Common myeloid progenitor, CD34-positive (primary cell): ENCODE measurements at regions not wholly inside any gene's neighbourhood (a gene's known extent, or its start where the extent isn't known, plus 50 kb on each side); places are given as distances from the start of the nearest gene placed in this dataset.

Experiments used
- CTCF ChIA-PET: fragments of 350-600 bp; sonication (Branson Sonifier 250); formaldehyde crosslinking; loops from one replicate; lab custom pipeline; 2021; ENCODE audit warnings: antibody characterized with exemption; lab: Charles Lee
- POLR2A ChIA-PET: fragments of 350-600 bp; sonication (Branson Sonifier 250); formaldehyde crosslinking; loops from one replicate; lab custom pipeline; 2021; ENCODE audit warnings: antibody characterized with exemption; lab: Charles Lee
- DNase-seq, 3 donors: peaks; one replicate each; pipeline versions ENCODE4 v3.0.0 to v3.0.0-alpha.2; 2013
- H3K27ac ChIP-seq, 2 experiments: 1 replicate in 1 of 2; 2 replicates in 1 of 2; pipeline ENCODE4 v1.7.0; 2013; ENCODE audit warnings: inconsistent platforms in 2 of 2, low read length in 2 of 2, mild to moderate bottlenecking in 2 of 2, low read depth in 1 of 2, moderate library complexity in 1 of 2; ENCODE audit not compliant: severe bottlenecking in 2 of 2, insufficient read depth in 1 of 2, poor library complexity in 1 of 2
- H3K27me3 ChIP-seq, 5 experiments: replicated peaks in 2 of 5; 1 replicate in 3 of 5; 2 replicates in 2 of 5; pipeline versions ENCODE4 v1.6.1 to v1.7.0; 2013; ENCODE audit warnings: low read length in 4 of 5, mild to moderate bottlenecking in 2 of 5, moderate library complexity in 2 of 5, inconsistent platforms in 1 of 5; ENCODE audit not compliant: insufficient read depth in 5 of 5, control insufficient read depth in 4 of 5
- H3K36me3 ChIP-seq, 4 experiments: 1 replicate in 2 of 4; 2 replicates in 2 of 4; pipeline versions ENCODE4 v1.6.1 to v1.7.0; 2013; ENCODE audit warnings: low read length in 3 of 4, control low read depth in 1 of 4, mild to moderate bottlenecking in 1 of 4; ENCODE audit not compliant: control insufficient read depth in 4 of 4, insufficient read depth in 4 of 4
- H3K4me1 ChIP-seq, 4 experiments: 1 replicate in 3 of 4; 2 replicates in 1 of 4; pipeline versions ENCODE4 v1.6.1 to v1.7.1; 2013; ENCODE audit warnings: low read length in 3 of 4, mild to moderate bottlenecking in 3 of 4, control low read depth in 1 of 4, inconsistent platforms in 1 of 4, moderate library complexity in 1 of 4; ENCODE audit not compliant: control insufficient read depth in 4 of 4, insufficient read depth in 4 of 4; ENCODE audit errors: control extremely low read depth in 1 of 4
- H3K4me3 ChIP-seq, 7 experiments: 1 replicate in 4 of 7; 2 replicates in 3 of 7; pipeline versions ENCODE4 v1.5.1 to v1.7.0; 2013; ENCODE audit warnings: mild to moderate bottlenecking in 7 of 7, low read length in 6 of 7, moderate library complexity in 6 of 7, inconsistent platforms in 2 of 7, low read depth in 2 of 7, control low read depth in 1 of 7; ENCODE audit not compliant: insufficient read depth in 4 of 7, control insufficient read depth in 1 of 7; ENCODE audit errors: extremely low read depth in 1 of 7
- H3K9me3 ChIP-seq, 5 experiments: 1 replicate in 4 of 5; 2 replicates in 1 of 5; pipeline versions ENCODE4 v1.6.1 to v1.7.1; 2013; ENCODE audit warnings: low read length in 4 of 5, mild to moderate bottlenecking in 2 of 5, inconsistent platforms in 1 of 5, low read depth in 1 of 5, moderate library complexity in 1 of 5; ENCODE audit not compliant: control insufficient read depth in 4 of 5, insufficient read depth in 2 of 5; ENCODE audit errors: control extremely low read depth in 1 of 5
- WGBS: methylation state at CpG from one replicate; pipeline ENCODE4 v1.1.5; 2013; ENCODE audit not compliant: insufficient coverage; 5-methylcytosine and 5-hydroxymethylcytosine counted together

GRCh38 chr5:107766439-107766838, 95.7 kb upstream of the EFNA5 start:
- Histone ChIP-seq H3K4me3 (no peak overlapping the region), H3K36me3 (no peaks in the 10 kb centered on the region), H3K27ac (no peak overlapping the region), H3K9me3 (no peaks in the 10 kb centered on the region), H3K27me3 (peaks cover 0 to 2% (median 0%) of the 10 kb centered on the region in 5 experiments), H3K4me1 (no peaks in the 10 kb centered on the region)
- CTCF ChIA-PET: no interaction called here
- peak in 1 of 3 donors; percentile 8 for DNase-seq
- WGBS: 82% methylated on average over 1 of the region's 5 CpGs
- POLR2A ChIA-PET: no interaction called here

GRCh38 chr5:107765805-107766063, 95.0 kb upstream of the EFNA5 start:
- H3K27ac ChIP-seq: no peak overlapping the region
- no peaks in the 10 kb centered on the region for H3K9me3 ChIP-seq
- peaks cover 0 to 2% (median 0%) of the 10 kb centered on the region in 5 experiments for H3K27me3 ChIP-seq
- WGBS: 80% methylated on average over 1 of the region's 3 CpGs
- no peak overlapping the region for H3K4me3 ChIP-seq
- DNase-seq: no peak
- no peaks in the 10 kb centered on the region for H3K4me1 ChIP-seq
- POLR2A ChIA-PET: no interaction called here
- H3K36me3 ChIP-seq: no peaks in the 10 kb centered on the region
- CTCF ChIA-PET: no interaction called here

- Histone ChIP-seq H3K9me3 (no peaks in the 10 kb centered on the region), H3K27ac (no peak overlapping the region), H3K27me3 (peaks cover 0 to 2% (median 0%) of the 10 kb centered on the region in 5 experiments), H3K36me3 (no peaks in the 10 kb centered on the region), H3K4me1 (no peaks in the 10 kb centered on the region), H3K4me3 (no peak overlapping the region)
- 95% methylated on average over 7 of the region's 9 CpGs for WGBS
- CTCF ChIA-PET: no interaction called here
- POLR2A ChIA-PET: no interaction called here
- no peak for DNase-seq
Measured at GRCh38 chr5:107764976-107765804, 94.5 kb upstream of the EFNA5 start.

GRCh38 chr5:107764282-107764681, 93.5 kb upstream of the EFNA5 start:
- Histone ChIP-seq H3K36me3 (no peaks in the 10 kb centered on the region), H3K4me1 (no peaks in the 10 kb centered on the region), H3K27me3 (peaks cover 0 to 2% (median 0%) of the 10 kb centered on the region in 5 experiments), H3K9me3 (no peaks in the 10 kb centered on the region), H3K4me3 (no peak overlapping the region), H3K27ac (no peak overlapping the region)
- CTCF ChIA-PET: no interaction called here
- no peak for DNase-seq
- POLR2A ChIA-PET: no interaction called here
- WGBS: 100% methylated on average over 2 of the region's 5 CpGs

- H3K4me1 ChIP-seq: no peaks in the 10 kb centered on the region
- CTCF ChIA-PET: no interaction called here
- POLR2A ChIA-PET: no interaction called here
- WGBS: 95% methylated on average over 3 of the region's 4 CpGs
- H3K27ac ChIP-seq: no peak overlapping the region
- no peaks in the 10 kb centered on the region for H3K36me3 ChIP-seq
- no peak overlapping the region for H3K4me3 ChIP-seq
- no peak for DNase-seq
- no peaks in the 10 kb centered on the region for H3K9me3 ChIP-seq
- no peaks in the 10 kb centered on the region for H3K27me3 ChIP-seq
Measured at GRCh38 chr5:107753427-107753826, 82.7 kb upstream of the EFNA5 start.

- no peaks in the 10 kb centered on the region for H3K9me3 ChIP-seq
- POLR2A ChIA-PET: no interaction called here
- no peaks in the 10 kb centered on the region for H3K4me1 ChIP-seq
- no peak overlapping the region for H3K4me3 ChIP-seq
- no peaks in the 10 kb centered on the region for H3K27me3 ChIP-seq
- WGBS: 93% methylated on average over 3 of the region's 5 CpGs
- H3K27ac ChIP-seq: no peak overlapping the region
- no peaks in the 10 kb centered on the region for H3K36me3 ChIP-seq
- no peak for DNase-seq
- CTCF ChIA-PET: no interaction called here
Measured at GRCh38 chr5:107744418-107745330, 73.9 kb upstream of the EFNA5 start.

GRCh38 chr5:107743373-107744000, 72.8 kb upstream of the EFNA5 start:
- Histone ChIP-seq H3K27me3 (no peaks in the 10 kb centered on the region), H3K4me3 (no peak overlapping the region), H3K9me3 (no peaks in the 10 kb centered on the region), H3K27ac (no peak overlapping the region), H3K36me3 (no peaks in the 10 kb centered on the region), H3K4me1 (no peaks in the 10 kb centered on the region)
- POLR2A ChIA-PET: no interaction called here
- WGBS: 71% methylated on average over 3 of the region's 3 CpGs
- CTCF ChIA-PET: no interaction called here
- no peak for DNase-seq
